Coronary artery (tissue), 2 donors: ENCODE measurements at regions not wholly inside any gene's neighbourhood (a gene's known extent, or its start where the extent isn't known, plus 50 kb on each side); places are given as distances from the start of the nearest gene placed in this dataset.

ENCODE experiments used
- DNase-seq: peaks from one replicate; pipeline ENCODE4 v3.0.0-alpha.2; 2017; ENCODE audit warnings: low spot score
- H3K27ac ChIP-seq, 2 donors: fragments of 200-600 bp; sonication (generic); one replicate each; pipeline ENCODE4 v1.5.1; 2016 to 2019
- H3K4me3 ChIP-seq: fragments of 200-600 bp; sonication (generic); 2 replicates; pipeline ENCODE4 v1.5.1; 2016; ENCODE audit warnings: mild to moderate bottlenecking, moderate library complexity
- CTCF ChIP-seq: fragments of 200-600 bp; sonication (generic); IDR thresholded peaks from one replicate; pipeline ENCODE4 v1.5.1; 2019; ENCODE audit warnings: antibody characterized with exemption

DNA sequence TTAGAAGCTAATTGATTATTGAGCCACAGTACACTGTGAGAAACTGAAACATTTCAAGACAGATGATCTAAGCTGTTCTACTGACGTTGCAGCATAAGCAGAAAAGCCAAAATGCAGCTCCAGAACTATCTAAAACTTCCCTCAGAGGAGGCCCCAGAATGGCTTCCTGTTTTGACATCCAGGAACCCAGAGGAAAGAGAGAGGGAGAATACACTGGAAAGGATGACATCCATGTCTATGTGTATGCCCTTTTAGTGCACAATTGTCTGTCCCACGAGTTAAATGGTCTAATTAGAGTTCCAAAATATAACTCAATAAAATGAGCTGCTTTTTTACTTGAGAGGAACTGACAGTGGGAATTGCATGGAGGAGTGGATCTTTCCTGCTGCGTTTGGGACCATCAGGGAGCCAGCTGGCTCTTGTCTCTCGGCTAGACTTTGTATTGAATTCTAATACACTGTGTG, 688.1 kb downstream of the ZNF385D start:
- no peak overlapping the region for H3K4me3 ChIP-seq
- TF ChIP-seq CTCF = no peak
- no peak for DNase-seq
- H3K27ac ChIP-seq = no peak overlapping the region

DNA sequence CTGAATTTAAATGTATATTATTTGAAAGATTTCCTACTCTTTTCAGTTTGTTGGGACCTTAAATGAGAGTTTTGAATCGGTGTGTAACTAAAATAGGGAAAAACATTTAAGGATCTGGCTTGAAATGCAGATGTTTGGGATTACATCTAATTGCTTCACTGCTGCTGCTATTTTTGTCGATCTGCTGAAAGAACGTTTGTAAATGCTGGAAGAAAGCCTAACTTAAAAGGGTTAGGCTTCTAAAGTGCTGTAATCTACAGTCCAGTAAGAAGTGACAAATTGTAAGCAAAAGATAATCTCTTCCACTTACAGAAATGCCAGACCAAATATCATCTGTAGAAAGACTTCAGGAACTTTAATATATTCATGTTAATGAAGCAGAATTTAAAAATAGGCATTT, 691.6 kb downstream of the ZNF385D start:
- DNase-seq = no peak
- TF ChIP-seq CTCF = no peak
- H3K27ac ChIP-seq = no peak overlapping the region
- H3K4me3 ChIP-seq = no peak overlapping the region

GRCh38 chr3:21056293-21056692, 694.7 kb downstream of the ZNF385D start:
- no peak overlapping the region for H3K27ac ChIP-seq
- H3K4me3 ChIP-seq = no peak overlapping the region
- TF ChIP-seq CTCF = no peak
- no peak for DNase-seq

DNA sequence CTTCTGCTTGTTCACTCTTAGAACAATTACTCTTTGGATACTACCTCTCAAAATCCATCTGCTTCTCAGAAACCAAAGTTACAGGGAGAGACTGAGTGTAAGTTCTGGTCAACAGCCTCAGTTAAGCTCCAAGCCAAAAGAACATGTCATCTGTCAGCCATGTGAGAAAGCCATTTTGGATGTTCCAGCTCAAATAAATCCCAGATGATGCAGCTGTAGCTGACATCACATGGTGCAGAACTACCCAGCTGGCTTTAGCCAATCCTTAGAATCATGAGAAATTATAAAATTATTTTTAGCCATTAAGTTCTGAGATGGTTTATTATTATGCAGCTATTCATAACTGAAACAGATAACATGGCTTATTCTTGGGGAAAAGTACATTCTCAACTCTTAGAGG, 696.0 kb downstream of the ZNF385D start:
- DNase-seq = no peak
- no peak overlapping the region for H3K4me3 ChIP-seq
- TF ChIP-seq CTCF = no peak
- no peak overlapping the region for H3K27ac ChIP-seq

DNA sequence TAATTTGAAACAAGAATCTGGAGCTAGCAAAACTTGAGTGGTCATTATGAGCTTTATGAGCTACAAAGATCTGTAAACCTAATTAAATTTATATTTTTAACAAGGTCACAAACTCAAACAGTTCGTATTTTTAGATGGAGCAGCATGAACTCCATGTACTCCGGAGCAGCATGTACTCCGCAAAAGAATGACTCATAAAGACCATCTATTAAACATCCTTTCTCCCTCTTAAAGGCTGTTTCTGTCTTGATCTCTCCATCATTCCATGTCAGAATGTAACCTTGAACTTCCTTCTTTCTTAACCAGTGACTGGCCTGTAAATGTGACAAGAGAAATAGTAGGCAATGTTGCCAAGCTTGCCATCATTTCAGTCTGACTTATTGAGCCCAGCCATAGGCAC, 696.9 kb downstream of the ZNF385D start:
- no peak overlapping the region for H3K27ac ChIP-seq
- H3K4me3 ChIP-seq = no peak overlapping the region
- TF ChIP-seq CTCF = no peak
- no peak for DNase-seq

DNA sequence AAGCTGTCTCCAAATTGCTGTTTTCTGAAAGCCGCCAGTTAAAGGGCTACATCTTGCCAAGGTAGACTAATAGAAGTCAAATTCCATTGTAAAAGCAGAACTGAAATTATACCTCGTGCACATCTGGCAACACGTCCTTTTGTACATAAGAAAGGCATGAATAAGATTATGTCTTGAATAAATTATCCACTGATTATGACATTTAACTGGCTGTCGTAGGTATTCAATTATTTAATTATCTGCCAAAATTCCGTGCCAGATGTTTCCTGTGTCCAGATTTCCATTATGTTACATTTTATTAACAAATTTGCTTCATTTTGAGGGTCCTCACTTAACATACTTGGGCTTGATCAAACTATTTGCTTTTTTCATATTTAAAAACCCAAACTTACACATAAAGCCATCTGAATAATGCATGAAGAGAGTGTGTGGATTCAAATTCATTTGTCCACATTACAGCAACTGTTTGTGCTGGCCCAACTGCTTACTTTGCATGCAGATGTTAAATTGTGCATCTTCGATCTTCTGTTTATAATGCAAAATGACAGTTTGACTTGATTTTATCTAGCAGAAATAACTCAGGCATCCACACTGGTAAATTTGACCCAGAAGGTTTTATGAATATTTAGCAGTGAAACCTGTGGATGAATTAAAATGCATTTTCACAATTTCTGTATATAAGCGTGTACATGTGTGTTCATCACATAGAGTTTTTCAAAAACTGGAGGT, 701.5 kb downstream of the ZNF385D start:
- Histone ChIP-seq H3K27ac (no peak overlapping the region), H3K4me3 (no peak overlapping the region)
- no peak for TF ChIP-seq CTCF
- DNase-seq = no peak

- TF ChIP-seq CTCF = no peak
- H3K4me3 ChIP-seq = no peak overlapping the region
- H3K27ac ChIP-seq = no peak overlapping the region
- DNase-seq = no peak
Observed at GRCh38 chr3:21043139-21043538, 707.9 kb downstream of the ZNF385D start.
